GM18505 (cell line): ENCODE measurements at regions not wholly inside any gene's neighbourhood (a gene's known extent, or its start where the extent isn't known, plus 50 kb on each side); places are given as distances from the start of the nearest gene placed in this dataset.

Experiments
- ATAC-seq: cut with Tn5 transposase; IDR thresholded peaks from one replicate; pipeline ENCODE4 v1.9.1; 2021; ENCODE audit not compliant: unreplicated experiment
- POLR2A ChIP-seq: IDR thresholded peaks from 4 replicates; pipeline ENCODE4 v1.6.1; 2011; ENCODE audit warnings: borderline replicate concordance; ENCODE audit not compliant: insufficient read depth, insufficient read length; ENCODE audit errors: extremely low read depth

- TF ChIP-seq POLR2A: no peak
- no peak for ATAC-seq
Measured at GRCh38 chr5:135235551-135236227, 163.3 kb downstream of the MACROH2A1 start.

DNA sequence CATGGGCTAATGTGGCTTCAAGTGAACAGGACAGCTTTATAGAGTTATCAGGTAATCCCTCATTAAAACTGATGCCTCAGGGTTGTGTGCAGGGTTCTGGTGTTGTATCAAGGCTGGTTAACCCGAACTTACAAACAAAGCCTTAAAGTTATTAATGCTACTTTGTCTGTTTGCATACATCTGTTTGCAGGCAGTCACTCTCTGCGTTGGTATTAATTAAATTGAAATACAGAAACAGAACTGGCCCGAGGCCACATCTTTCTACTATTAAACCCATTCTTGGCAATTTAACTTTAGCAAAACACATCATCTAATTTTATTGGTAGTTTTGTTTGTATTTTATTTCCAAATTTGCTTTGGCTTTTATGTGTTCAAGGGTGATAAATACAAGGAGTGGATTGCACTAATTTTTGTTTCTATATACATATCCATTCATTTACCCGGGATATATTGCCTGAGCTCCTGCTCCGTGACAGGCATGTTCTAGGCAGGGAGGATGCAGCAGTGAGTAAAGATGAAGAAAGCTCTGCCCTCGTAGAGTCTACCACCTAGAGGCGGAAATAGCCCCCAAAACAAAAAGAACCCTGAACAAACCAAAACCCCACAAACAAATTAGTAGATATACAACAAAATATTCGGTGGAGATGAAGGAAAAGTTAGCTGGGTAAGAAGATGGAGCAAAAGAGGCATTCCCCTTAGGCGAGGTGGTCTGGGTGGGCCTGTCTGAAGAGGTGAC lies 164.2 kb downstream of the MACROH2A1 start:
- no peak for ATAC-seq
- TF ChIP-seq POLR2A: no peak

GRCh38 chr5:135234242-135234641 lies 164.8 kb downstream of the MACROH2A1 start:
- TF ChIP-seq POLR2A: no peak
- ATAC-seq: no peak

- no peak for ATAC-seq
- TF ChIP-seq POLR2A: no peak
Measured at GRCh38 chr5:135233477-135233876, 165.6 kb downstream of the MACROH2A1 start.

GRCh38 chr5:135232958-135233357 lies 166.1 kb downstream of the MACROH2A1 start:
- no peak for ATAC-seq
- TF ChIP-seq POLR2A: no peak

- ATAC-seq: no peak
- no peak for TF ChIP-seq POLR2A
Measured at GRCh38 chr5:135231289-135231688, 167.7 kb downstream of the MACROH2A1 start.

- no peak for TF ChIP-seq POLR2A
- no peak for ATAC-seq
Measured at GRCh38 chr5:135230251-135230925, 168.6 kb downstream of the MACROH2A1 start.

DNA sequence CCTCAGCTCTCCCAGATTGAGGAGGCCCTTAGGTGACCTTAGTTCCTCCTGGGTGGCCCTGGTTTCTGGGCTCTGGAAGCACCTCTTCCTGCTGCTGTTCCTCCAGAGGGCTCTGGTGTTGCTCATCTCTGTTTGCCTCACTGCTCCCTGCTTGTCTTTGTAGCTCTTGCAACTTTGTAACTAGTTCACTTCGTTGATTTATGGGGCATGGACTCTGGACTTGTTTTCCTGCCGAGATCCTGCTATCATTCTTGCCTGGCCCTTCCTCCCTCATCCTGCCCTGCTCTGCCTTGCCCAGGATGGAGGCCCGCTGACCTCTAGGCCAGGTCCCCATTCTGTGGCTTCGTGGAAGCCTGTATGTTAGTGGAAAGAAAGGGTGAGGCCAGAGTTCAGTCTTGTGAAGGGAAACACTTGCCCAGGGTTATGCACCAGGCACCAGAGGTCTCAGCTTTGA lies 169.3 kb downstream of the MACROH2A1 start:
- ATAC-seq: no peak
- TF ChIP-seq POLR2A: no peak

DNA sequence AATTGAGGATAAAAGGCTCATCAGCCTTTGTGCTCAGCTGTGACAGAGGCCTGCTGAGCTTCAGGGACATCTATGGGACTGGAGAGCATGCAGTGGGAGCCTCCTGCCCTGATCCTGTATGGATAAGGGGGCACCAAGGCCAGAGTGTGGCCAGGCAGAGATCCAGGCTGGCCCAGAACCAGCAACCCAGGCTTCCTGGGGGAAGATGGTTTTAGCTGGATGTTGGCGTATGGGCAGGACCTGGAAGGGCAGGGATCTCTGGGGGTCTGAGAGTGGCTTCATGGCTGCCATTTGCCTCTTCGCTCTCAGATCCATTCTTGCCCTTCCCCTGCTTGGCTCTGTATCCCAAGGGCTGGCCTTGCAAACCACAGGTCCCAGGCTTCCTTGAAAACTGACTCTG lies 169.9 kb downstream of the MACROH2A1 start:
- TF ChIP-seq POLR2A: no peak
- ATAC-seq: no peak

GRCh38 chr5:135228222-135228621 lies 170.8 kb downstream of the MACROH2A1 start:
- TF ChIP-seq POLR2A: no peak

GRCh38 chr5:135227064-135228022 lies 171.7 kb downstream of the MACROH2A1 start:
- no peak for ATAC-seq

More at GRCh38 chr5:135228222-135228621, 170.8 kb downstream of the MACROH2A1 start:
- ATAC-seq: no peak

DNA sequence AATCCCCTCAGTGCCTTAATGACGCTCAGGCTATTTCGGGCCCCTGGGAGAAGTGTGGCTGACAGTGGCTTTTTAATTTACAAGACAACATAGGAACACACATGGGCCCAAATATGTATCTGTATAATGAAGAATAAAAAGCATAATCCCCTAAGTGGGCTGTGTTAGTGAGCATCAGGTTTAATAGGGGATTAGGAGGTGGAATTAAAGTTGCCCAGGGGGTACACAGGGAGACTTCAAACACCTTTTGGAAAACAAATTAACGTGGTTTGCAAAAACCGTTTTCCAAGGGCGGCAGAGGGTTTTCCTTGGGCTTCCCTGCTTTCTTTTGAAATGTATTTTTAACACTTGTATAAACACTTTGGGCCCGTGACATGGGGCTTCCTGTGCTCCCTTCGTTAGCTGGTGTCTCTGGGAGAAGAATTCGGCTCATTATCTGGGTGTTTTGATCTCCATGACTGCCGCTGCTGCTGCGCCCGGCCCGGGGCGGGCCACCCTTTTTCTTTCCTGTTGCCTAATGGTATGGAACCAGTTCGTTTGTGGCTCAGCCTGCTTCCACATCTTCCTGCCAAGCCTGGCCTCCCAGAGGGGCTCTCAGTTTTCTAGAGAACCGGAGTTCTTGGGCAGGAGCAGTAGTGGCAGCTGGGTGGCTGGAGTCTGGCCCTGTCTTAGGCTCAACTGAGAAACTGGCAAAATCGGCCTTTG lies 173.0 kb downstream of the MACROH2A1 start:
- no peak for TF ChIP-seq POLR2A
- no peak for ATAC-seq

More at GRCh38 chr5:135227064-135228022, 171.7 kb downstream of the MACROH2A1 start:
- TF ChIP-seq POLR2A: no peak

DNA sequence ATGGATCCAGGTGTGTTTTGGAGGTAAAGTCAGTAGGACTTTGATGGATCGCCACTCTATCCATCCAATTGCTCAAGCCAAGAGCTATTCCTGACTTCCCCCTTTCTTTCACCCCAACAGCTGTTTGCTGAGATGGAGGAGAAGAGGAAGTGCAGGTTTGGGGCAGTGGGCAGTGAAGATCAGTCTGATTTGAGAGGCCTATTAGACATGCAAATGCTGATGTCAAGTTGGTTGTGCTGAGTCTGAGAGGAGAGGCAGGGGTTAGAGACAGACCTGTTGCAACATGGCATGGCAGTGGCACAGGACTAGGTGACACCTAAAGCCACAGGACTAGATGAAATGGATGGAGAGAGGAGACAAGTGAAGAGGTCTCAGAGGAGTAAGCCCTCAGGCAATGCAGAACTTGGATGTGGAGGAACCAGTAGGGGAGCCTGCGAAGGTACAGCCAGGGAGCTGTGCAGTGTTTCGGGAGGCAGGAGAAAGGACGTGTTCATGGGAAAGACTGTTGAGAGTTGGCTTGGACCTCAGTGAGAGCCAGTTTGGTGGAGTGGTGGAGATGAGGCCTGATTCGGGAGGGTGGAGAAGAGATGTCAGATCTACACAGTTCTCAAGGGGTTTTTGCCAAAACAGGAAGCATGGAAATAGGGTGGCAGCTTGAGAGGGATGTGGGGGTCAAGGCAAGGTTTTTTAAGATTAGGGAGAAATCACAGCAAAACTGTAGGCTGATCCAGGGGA lies 175.0 kb downstream of the MACROH2A1 start:
- no peak for ATAC-seq
- TF ChIP-seq POLR2A: no peak
